Inflammatory macrophage treated with lipopolysaccharide for 4 hours (primary cell): ENCODE measurements at regions not wholly inside any gene's neighbourhood (a gene's known extent, or its start where the extent isn't known, plus 50 kb on each side); places are given as distances from the start of the nearest gene placed in this dataset.

Source experiments
- DNase-seq: peaks from one replicate; pipeline ENCODE4 v3.0.0-alpha.2; 2020

GRCh38 chr15:77784361-77785292 is 151.9 kb upstream of the LINGO1 start:
- peak; percentile 15 for DNase-seq

GRCh38 chr15:77783636-77784035 is 150.9 kb upstream of the LINGO1 start:
- DNase-seq = no peak

GRCh38 chr15:77782691-77783090 is 150.0 kb upstream of the LINGO1 start:
- DNase-seq = no peak

- no peak for DNase-seq
Observed at GRCh38 chr15:77781946-77782240, 149.2 kb upstream of the LINGO1 start.

- DNase-seq = no peak
Observed at GRCh38 chr15:77781151-77781945, 148.6 kb upstream of the LINGO1 start.

- no peak for DNase-seq
Observed at GRCh38 chr15:77778802-77779201, 146.1 kb upstream of the LINGO1 start.

- no peak for DNase-seq
Observed at GRCh38 chr15:77775837-77776236, 143.1 kb upstream of the LINGO1 start.

GRCh38 chr15:77775373-77775772 is 142.7 kb upstream of the LINGO1 start:
- DNase-seq = no peak

- no peak for DNase-seq
Observed at GRCh38 chr15:77774350-77774749, 141.6 kb upstream of the LINGO1 start.

GRCh38 chr15:77773903-77774302 is 141.2 kb upstream of the LINGO1 start:
- DNase-seq = no peak

GRCh38 chr15:77772641-77773402 is 140.1 kb upstream of the LINGO1 start:
- no peak for DNase-seq

- DNase-seq = no peak
Observed at GRCh38 chr15:77771616-77772015, 138.9 kb upstream of the LINGO1 start.

- no peak for DNase-seq
Observed at GRCh38 chr15:77769700-77770099, 137.0 kb upstream of the LINGO1 start.

GRCh38 chr15:77768521-77769078 is 135.9 kb upstream of the LINGO1 start:
- DNase-seq = no peak

- no peak for DNase-seq
Observed at GRCh38 chr15:77768107-77768506, 135.4 kb upstream of the LINGO1 start.

- no peak for DNase-seq
Observed at GRCh38 chr15:77764095-77764494, 131.4 kb upstream of the LINGO1 start.

GRCh38 chr15:77762747-77763355 is 130.1 kb upstream of the LINGO1 start:
- DNase-seq = no peak

- no peak for DNase-seq
Observed at GRCh38 chr15:77759896-77760592, 127.3 kb upstream of the LINGO1 start.

GRCh38 chr15:77753939-77754338 is 121.2 kb upstream of the LINGO1 start:
- DNase-seq = no peak

GRCh38 chr15:77753281-77753873 is 120.7 kb upstream of the LINGO1 start:
- DNase-seq = no peak

GRCh38 chr15:77749998-77750540 is 117.4 kb upstream of the LINGO1 start:
- no peak for DNase-seq
